ENCODE measurements at regions not wholly inside any gene's neighbourhood (a gene's known extent, or its start where the extent isn't known, plus 50 kb on each side); places are given as distances from the start of the nearest gene placed in this dataset.

- Histone ChIP-seq H3K27ac (ENCODE audit: control insufficient read depth, insufficient read depth) (no peak overlapping the region), H3K36me3 (ENCODE audit: control insufficient read depth in 2 of 2, insufficient read depth in 2 of 2, low read length in 1 of 2) (no peaks in the 10 kb centered on the region), H3K27me3 (replicated peaks in 1 of 2; ENCODE audit: control insufficient read depth in 2 of 2, insufficient read depth in 2 of 2, low read length in 1 of 2) (peaks cover 6 to 10% of the 10 kb centered on the region in 2 experiments; a peak in 3 of 4 replicates), H3K9me3 (replicated peaks; ENCODE audit: control insufficient read depth, insufficient read depth, low read length) (no peaks in the 10 kb centered on the region), H4K20me1 (ENCODE audit: control insufficient read depth, insufficient read depth) (no peaks in the 10 kb centered on the region), H3K4me1 (ENCODE audit: control insufficient read depth, insufficient read depth, low read length) (no peaks in the 10 kb centered on the region), H3K9ac (ENCODE audit: control insufficient read depth, insufficient read depth, low read length) (no peak overlapping the region), H3K4me3 (no peak overlapping the region), H3K4me2 (ENCODE audit: control insufficient read depth, insufficient read depth) (no peak overlapping the region), H3K79me2 (ENCODE audit: control insufficient read depth, insufficient read depth, low read length) (no peaks in the 10 kb centered on the region), H2AFZ (ENCODE audit: control insufficient read depth, low read depth, low read length) (no peak overlapping the region)
- intact Hi-C loops (cut with micrococcal nuclease; ENCODE audit: unreplicated experiment) (no loop called here), in situ Hi-C loops (cut with MboI) (no loop called here)
- 49% methylated on average over 17 of the region's 17 CpGs for WGBS (ENCODE audit: insufficient coverage, insufficient replicate concordance, low lambda C conversion rate, missing lambda C conversion rate)
- FAIRE-seq (no peak), DNase-seq (ENCODE audit: low read depth, low spot score) (no peak), ATAC-seq (no peak)
- ChIA-PET SMC1A (ENCODE audit: uncharacterized antibody, unreplicated experiment) (interaction anchor here (0.7 kb wide), 1 partner anchor 13 kb away, joined by 3 read pairs; no protein-coding TSS in a partner anchor), CTCF (no interaction called here), POLR2A (no interaction called here), RAD21 (ENCODE audit: unreplicated experiment) (no interaction called here)
- no peak for TF ChIP-seq RUNX3 (IDR thresholded peaks at IDR 0.05; ENCODE audit: low read length)
- TF ChIP-seq ZZZ3 (IDR thresholded peaks at IDR 0.05; ENCODE audit: control insufficient read depth, insufficient read length, low read depth) = no peak
- no peak for TF ChIP-seq IKZF1 (conservative IDR thresholded peaks at IDR 0.05)
- no peak for TF ChIP-seq CHD4 (IDR thresholded peaks at IDR 0.05)
- no peak for TF ChIP-seq ZNF384 (IDR thresholded peaks at IDR 0.05; ENCODE audit: borderline replicate concordance, low read depth, low read length)
- no peak for TF ChIP-seq HCFC1 (IDR thresholded peaks at IDR 0.05; ENCODE audit: low read length)
- BruUV-seq (replicated peaks) = no TSS peak
These were observed 144.9 kb upstream of the NECTIN1 start for GRCh38 chr11:119873761-119874421.

DNA sequence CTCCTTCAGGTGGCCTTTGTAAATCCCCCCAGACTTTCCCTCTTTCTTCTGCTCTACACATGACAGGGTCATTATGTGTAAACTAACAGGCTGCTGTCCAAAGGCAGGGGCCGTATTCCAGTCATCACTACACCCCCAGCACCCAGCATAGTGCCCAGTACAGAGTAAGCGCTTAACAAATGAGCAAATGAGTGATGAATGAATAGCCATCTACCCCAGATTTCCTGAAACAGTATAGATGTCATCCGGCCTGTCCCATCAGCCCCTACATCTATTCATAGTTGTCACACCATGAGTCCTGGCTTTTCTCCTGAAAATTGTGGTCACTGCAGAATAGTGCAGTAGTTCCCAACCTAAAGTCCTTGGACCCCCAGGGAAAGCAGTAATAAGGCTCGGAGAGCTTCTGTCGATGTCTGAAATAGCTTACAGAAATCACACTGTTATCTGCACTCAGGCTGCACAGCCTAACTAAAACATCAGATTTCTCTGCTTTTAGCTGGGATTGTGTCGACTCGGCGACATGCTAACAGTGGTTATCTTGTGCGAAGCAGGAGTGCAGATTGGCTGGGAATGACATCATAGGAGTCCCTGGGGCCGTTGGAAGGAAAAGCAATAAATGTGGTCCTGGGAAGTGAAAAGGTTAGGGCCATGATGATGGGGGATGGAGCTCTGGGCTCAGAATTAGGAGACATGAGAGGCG lies 143.8 kb upstream of the NECTIN1 start:
- BruUV-seq (replicated peaks) = no TSS peak
- in situ Hi-C loops (cut with MboI) (no loop called here), intact Hi-C loops (cut with micrococcal nuclease; ENCODE audit: unreplicated experiment) (no loop called here)
- Histone ChIP-seq H3K9me3 (replicated peaks; ENCODE audit: control insufficient read depth, insufficient read depth, low read length) (no peaks in the 10 kb centered on the region), H3K9ac (ENCODE audit: control insufficient read depth, insufficient read depth, low read length) (no peak overlapping the region), H3K4me1 (ENCODE audit: control insufficient read depth, insufficient read depth, low read length) (no peaks in the 10 kb centered on the region), H3K27me3 (replicated peaks in 1 of 2; ENCODE audit: control insufficient read depth in 2 of 2, insufficient read depth in 2 of 2, low read length in 1 of 2) (peaks cover 6 to 10% of the 10 kb centered on the region in 2 experiments; a peak in 3 of 4 replicates), H3K4me3 (no peak overlapping the region), H2AFZ (ENCODE audit: control insufficient read depth, low read depth, low read length) (no peak overlapping the region), H3K4me2 (ENCODE audit: control insufficient read depth, insufficient read depth) (no peak overlapping the region), H4K20me1 (ENCODE audit: control insufficient read depth, insufficient read depth) (no peaks in the 10 kb centered on the region), H3K36me3 (ENCODE audit: control insufficient read depth in 2 of 2, insufficient read depth in 2 of 2, low read length in 1 of 2) (no peaks in the 10 kb centered on the region), H3K79me2 (ENCODE audit: control insufficient read depth, insufficient read depth, low read length) (no peaks in the 10 kb centered on the region), H3K27ac (ENCODE audit: control insufficient read depth, insufficient read depth) (no peak overlapping the region)
- WGBS (ENCODE audit: insufficient coverage, insufficient replicate concordance, low lambda C conversion rate, missing lambda C conversion rate) = 34% methylated on average over 11 of the region's 11 CpGs
- ChIA-PET SMC1A (ENCODE audit: uncharacterized antibody, unreplicated experiment) (interaction anchor here (0.7 kb wide), 1 partner anchor 15 kb away, joined by 3 read pairs; no protein-coding TSS in a partner anchor), RAD21 (ENCODE audit: unreplicated experiment) (no interaction called here), CTCF (no interaction called here), POLR2A (no interaction called here)
- ATAC-seq (no peak), FAIRE-seq (no peak), DNase-seq (ENCODE audit: low read depth, low spot score) (no peak)
- TF ChIP-seq NRF1 (conservative IDR thresholded peaks at IDR 0.05; ENCODE audit: low read depth, low read length) (no peak), RBBP5 (conservative IDR thresholded peaks at IDR 0.05) (no peak), ZBTB4 (CRISPR knock-in tag; IDR thresholded peaks at IDR 0.05) (no peak), NBN (IDR thresholded peaks at IDR 0.05) (no peak), KAT2A (conservative IDR thresholded peaks at IDR 0.05; ENCODE audit: control insufficient read depth, low read depth, low read length) (no peak), JUND (IDR thresholded peaks at IDR 0.05; ENCODE audit: low read depth, low read length) (no peak), SREBF2 (IDR thresholded peaks at IDR 0.05; ENCODE audit: low read length) (no peak), POLR2AphosphoS5 (IDR thresholded peaks at IDR 0.05; ENCODE audit: low read length) (no peak), HDAC6 (IDR thresholded peaks at IDR 0.05; ENCODE audit: unreplicated experiment) (no peak), NR2F1 (conservative IDR thresholded peaks at IDR 0.05) (no peak), RAD21 (IDR thresholded peaks at IDR 0.05; ENCODE audit: insufficient read depth, low read depth, low read length) (no peak)
